ENCODE measurements at regions not wholly inside any gene's neighbourhood (a gene's known extent, or its start where the extent isn't known, plus 50 kb on each side); places are given as distances from the start of the nearest gene placed in this dataset.

- TF ChIP-seq SUZ12 (IDR thresholded peaks at IDR 0.05), result no peak
- no peak for TF ChIP-seq BHLHE40 (IDR thresholded peaks at IDR 0.05; ENCODE audit: borderline replicate concordance)
- no peak for TF ChIP-seq ARNT (IDR thresholded peaks at IDR 0.05)
- no peak for TF ChIP-seq L3MBTL2 (conservative IDR thresholded peaks at IDR 0.05)
- TF ChIP-seq NFRKB (IDR thresholded peaks at IDR 0.05), result no peak
- no peak for TF ChIP-seq FOXM1 (IDR thresholded peaks at IDR 0.05; ENCODE audit: borderline replicate concordance)
- TF ChIP-seq HDGF (IDR thresholded peaks at IDR 0.05; ENCODE audit: borderline replicate concordance), result no peak
- TF ChIP-seq SP1 (IDR thresholded peaks at IDR 0.05), result no peak
Observed at GRCh38 chr22:23404689-23405365, 175.3 kb downstream of the IGLL1 start.
